NCI-H82 (cell line): ENCODE measurements at regions not wholly inside any gene's neighbourhood (a gene's known extent, or its start where the extent isn't known, plus 50 kb on each side); places are given as distances from the start of the nearest gene placed in this dataset.
"Not testable (repeated sequence)": the region's sequence is repeated elsewhere in the genome, so short reads cannot be mapped to it uniquely, and the experiment has no call there.

Source experiments
- DNase-seq: peaks from one replicate; lab custom pipeline; 2025; lab: John Stamatoyannopoulos, UW

DNA sequence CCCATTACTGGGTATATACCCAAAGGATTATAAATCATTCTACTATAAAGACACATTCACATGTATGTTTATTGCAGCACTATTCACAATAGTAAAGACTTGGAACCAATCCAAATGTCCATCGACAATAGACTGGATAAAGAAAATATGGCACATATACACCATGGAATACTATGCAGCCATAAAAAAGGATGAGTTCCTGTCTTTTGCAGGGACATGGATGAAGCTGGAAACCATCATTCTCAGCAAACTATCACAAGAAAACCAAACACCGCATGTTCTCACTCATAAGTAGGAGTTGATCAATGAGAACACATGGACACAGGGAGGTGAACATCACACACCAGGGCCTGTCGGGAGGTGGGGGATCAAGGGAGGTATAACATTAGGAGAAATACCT lies 62.2 kb upstream of the FBXL17 start:
- not testable (repeated sequence) for DNase-seq

DNA sequence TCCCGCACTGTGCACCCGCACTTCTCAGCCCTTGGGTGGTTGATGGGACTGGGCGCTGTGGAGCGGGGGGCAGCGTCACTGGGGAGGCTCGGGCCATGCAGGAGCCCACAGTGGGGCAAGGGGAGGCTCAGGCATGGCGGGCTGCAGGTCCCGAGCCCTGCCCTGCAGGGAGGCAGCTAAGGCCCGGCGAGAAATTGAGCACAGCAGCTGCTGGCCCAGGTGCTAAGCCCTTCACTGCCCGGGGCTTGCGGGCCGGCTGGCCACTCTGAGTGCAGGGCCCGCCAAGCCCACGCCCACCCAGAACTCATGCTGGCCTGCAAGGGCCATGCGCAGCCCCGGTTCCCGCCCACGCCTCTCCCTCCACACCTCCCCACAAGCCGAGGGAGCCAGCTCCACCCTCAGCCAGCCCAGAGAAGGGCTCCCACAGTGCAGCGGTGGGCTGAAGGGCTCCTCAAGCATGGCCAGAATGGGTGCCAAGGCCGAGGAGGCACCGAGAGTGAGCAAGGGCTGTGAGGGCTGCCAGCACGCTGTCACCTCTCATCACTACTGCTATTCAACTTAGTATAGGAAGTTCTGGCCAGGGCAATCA lies 60.3 kb upstream of the FBXL17 start:
- not testable (repeated sequence) for DNase-seq

DNA sequence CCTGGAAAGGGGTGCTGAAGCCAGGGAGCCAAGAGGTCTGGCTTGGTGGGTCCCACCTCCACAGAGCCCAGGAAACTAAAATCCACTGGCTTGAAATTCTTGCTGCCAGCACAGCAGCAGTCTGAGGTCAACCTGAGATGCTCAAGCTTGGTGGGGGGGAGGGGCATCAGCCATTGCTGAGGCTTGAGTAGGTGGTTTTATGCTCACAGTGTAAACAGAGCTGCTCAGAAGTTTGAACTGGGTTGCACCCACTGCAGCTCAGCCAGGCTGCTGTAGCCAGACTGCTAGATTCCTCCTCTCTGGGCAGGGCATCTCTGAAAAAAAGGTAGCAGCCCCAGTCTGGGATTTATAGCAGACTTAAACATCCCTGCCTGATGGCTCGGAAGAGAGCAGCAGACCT lies 55.5 kb upstream of the FBXL17 start:
- no peak for DNase-seq

DNA sequence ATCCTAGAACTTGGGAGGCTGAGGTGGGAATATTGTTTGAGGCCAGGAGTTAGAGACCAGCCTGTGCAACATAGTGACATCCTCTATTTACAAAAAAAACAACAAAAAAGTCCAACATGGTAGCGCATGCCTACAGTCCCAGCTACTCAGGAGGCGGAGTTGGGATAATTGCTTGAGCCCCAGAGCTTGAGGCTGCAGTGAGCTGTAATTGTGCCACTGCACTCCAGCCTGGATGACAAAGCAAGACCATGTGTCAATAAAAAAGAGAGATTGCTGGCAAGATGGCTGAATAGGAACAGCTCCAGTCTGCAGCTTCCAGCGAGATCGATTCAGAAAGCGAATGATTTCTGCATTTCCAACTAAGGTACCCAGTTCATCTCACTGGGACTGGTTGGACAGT lies 54.8 kb upstream of the FBXL17 start:
- no peak for DNase-seq

DNA sequence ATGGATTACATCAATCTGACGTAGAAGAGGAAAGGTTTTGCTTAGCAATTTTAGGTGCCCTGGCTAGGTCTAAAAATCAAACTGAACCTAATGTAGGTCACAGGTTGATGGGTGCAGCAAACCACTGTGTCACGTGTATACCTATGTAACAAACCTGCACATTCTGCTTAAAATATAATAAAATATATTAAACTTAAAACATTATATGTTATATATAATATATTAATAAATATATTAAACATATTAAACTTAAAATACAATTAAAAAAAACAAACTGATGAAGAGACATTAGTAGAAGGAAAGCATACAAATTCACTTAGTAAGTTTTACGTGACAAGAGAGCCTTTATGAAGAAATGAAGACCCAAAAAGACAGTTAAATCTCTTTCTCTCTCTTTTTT lies 51.7 kb upstream of the FBXL17 start:
- no peak for DNase-seq

DNA sequence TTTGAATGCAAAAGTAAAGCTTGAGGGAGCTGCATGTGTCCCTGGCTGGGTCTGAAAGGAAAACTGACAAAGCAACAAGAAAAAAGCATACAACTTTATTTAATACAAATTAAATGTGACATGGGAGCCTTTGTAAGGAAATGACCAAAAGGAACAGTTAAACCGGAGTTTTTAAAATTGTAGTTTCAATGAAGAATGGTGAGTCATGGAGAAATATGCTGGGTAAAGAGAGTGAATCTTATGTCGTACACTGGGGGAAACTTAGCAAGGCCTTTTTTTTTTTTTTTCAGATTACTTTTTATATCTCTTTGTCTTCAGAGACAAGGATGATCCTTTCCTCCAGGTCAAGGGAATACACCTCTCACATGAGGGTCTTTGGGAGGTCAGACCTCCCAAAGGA lies 50.1 kb upstream of the FBXL17 start:
- DNase-seq = no peak
